ENCODE measurements at regions not wholly inside any gene's neighbourhood (a gene's known extent, or its start where the extent isn't known, plus 50 kb on each side); places are given as distances from the start of the nearest gene placed in this dataset.
"Not testable (repeated sequence)": the region's sequence is repeated elsewhere in the genome, so short reads cannot be mapped to it uniquely, and the experiment has no call there.

DNA sequence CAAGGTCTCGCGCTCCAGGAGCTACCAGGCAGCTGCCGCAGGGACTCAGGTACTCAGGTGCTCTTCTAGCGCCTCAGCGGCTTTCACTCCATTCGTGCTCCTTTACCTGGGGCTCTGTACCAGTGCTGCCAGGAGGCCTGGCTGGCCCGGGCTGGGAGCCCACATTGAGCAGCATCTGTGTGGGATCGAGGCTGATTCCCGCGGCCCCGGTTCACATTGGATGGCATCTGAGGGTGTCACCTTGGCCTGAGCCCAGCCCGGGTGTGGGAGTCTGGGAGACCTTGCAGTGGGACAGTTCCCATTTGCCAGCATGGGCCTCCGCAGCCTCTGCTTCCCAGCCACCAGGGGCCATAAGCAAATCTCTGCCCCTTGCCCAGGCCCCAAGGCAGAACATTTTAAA lies 96.9 kb downstream of the NPIPB11 start:
- not testable (repeated sequence) for DNase-seq

DNA sequence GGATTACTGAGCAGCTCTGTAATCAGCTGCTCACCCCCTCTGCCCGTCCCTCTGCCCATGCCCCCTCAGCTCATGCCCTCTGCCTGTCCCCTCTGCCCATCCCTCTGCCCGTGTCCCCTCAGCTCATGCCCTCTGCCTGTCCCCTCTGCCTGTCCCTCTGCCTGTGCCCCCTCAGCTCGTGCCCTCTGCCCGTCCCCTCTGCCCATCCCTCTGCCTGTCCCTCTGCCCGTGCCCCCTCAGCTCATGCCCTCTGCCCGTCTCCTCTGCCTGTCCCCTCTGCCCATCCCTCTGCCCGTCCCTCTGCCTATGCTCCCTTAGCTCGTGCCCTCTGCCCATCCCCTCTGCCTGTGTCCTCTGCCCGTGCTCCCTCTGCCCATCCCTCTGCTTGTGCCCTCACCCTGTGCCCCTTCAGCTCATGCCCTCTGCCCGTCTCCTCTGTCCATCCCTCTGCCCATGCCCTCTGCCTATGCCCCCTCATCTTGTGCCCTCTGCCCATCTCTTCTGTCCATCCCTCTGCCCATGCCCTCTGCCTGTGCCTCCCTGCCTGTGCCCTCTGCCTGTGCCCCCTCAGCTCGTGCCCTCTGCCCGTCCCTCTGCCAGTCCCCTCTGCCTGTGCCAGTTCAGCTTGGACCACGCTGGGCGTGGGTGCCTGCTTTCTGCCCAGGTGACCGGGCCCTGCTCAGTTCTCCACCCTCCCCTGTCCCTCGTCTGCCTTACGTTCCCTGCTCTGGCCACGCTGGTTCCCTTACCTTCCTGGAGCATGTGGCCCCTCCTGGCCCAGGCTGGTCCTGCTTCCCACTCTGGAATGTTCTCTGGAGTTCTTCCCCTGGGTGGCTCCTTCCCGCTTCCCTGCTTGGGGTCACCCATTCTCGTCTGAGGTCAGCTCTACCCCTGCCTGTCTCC lies 97.6 kb downstream of the NPIPB11 start:
- DNase-seq, result no peak

DNA sequence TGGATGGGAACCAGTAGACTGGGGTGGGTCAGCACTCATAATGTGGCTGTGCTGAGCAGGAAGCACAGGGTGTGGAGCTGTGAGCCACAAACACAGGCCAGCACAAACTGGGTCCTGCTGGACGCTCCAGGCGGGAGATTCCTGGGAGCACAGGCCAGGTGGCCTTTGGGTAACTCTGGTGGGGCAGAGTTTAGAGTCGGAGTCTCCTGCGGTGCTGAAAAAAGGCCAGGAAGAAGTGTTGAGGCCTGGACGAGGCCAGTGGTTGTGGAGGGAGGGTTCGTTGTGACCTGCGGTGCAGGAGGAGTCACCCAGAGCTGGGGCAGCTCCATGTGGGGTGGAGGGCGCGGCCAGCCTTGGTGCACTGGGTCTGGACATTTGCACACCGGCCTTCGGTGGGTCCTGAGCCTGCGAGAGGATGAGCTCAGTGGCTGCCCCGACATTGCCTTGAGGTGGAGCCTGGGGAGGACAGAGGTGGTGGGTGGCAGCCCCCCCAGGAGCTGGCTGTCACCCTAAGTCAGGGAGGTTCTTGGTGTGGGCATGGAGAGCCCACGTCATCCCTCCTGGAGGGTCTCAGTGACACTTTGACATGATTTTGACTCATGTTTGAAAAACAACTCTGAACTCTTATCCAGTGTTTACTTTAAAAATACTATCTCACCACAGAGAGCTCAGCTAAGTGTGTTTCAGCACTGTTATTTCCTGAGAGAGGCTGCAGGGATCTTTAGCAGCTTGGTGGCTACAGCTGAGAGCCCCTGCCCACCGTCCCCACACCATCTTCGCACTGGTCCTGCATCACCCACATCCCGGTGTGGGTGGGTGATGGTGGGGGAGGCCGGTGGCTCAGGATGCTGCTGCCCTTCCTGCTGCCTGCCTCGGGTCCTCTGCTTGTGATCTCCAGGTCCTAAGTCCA lies 98.7 kb downstream of the NPIPB11 start:
- no peak for DNase-seq

DNA sequence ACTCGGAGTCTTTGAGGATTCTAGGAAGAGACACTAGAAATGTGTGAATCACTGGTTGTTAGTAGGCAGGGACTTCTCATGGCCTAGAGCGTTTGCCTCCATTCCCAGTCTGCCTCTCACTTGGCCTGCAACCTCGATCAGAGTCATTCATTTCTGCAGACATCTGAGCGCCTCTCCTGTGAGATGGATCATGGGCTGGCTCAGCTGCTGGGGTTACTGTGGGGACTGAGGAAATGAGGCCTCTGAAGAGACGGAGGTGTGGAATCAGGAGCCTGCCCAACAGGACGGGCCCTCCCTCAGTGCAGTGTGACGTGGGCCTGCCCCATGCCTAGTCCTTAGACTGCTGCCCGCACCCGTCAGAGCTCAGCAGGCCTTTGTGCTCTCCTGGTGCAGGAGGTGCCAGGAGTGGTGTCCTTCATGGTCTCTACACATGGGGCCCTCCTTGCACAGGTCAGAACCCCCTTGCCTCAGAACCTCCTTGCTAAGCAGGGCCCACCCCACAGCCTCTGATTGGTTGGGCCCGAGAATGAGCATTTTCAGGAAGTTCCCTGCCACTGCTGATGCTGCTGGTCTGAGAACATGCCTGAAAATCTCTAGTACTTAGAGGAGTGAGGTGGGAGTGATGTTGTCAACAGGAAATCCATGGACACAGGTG lies 99.4 kb downstream of the NPIPB11 start:
- DNase-seq, result no peak

DNA sequence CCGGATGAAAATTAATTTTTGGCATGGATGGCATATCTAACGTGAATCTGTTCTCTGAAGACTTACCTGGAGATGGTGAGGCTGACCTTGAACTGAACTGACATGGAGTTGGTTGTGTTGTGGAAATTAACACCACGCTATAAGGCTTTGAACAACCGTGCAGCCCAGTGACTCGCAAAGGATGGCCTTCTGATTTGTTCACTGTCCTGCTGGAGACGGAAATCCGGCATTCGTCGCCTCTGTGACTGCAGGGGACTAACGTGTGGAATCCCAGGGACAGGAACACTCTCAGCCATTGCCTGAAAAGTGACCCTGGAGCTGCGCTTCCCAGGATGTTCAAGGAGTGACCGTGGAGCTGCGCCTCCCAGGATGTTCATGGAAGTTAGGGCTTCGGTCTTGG lies 100.3 kb downstream of the NPIPB11 start:
- DNase-seq, result no peak

DNA sequence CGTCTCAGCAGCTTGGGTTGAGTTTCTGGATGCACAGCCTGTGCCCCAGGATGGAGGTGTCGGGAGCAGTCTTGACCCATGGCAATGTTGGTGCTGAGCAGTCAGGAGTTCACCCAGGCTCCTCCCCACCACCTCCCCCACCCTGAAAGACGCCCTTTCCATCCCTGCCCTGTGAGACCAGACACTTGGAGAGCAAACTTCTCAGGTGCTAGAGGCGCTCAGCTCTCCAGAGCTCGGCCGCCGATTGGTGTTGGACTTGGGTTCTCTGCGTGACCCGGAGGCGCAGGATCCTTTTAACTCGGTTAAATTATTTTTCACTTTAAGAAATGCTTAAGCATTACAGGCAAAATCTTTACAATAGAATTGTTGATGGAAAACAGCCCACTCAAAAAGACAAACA lies 101.5 kb downstream of the NPIPB11 start:
- not testable (repeated sequence) for DNase-seq

DNA sequence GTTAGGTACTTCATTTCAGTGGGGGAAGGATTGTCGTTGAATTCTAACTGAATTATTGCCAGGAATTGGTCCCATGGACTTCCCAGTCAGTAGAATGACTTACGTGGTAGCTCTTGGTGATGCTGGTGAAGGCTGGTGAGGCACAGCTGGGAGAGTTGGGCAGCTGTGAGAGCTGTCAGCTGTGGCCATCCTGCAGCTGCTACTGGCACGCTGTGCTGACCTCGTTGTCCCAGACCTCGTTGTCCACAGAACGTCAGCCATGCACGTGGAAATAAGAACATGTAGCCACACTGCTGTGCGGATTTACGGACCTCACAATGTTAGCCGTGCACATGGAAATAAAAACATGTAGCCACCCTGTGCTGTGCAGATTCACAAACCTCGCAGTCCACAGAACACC lies 102.3 kb downstream of the NPIPB11 start:
- no peak for DNase-seq

DNA sequence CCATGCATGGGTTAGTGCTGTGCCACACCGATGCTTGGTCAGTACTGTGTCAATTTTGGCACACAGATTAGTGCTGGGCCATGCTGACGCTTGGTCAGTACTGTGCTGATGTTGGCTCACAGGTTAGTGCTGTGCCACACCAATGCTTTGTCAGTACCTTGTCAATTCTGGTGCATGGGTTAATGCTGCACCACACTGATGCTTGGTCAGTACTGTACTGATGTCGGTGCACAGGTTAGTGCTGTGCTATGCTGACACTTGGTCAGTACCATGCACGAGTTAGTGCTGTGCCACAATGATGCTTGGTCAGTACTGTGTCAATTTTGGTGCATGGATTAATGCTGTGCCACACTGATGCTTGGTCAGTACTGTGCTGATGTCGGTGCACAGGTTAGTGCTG lies 103.0 kb downstream of the NPIPB11 start:
- no peak for DNase-seq

DNA sequence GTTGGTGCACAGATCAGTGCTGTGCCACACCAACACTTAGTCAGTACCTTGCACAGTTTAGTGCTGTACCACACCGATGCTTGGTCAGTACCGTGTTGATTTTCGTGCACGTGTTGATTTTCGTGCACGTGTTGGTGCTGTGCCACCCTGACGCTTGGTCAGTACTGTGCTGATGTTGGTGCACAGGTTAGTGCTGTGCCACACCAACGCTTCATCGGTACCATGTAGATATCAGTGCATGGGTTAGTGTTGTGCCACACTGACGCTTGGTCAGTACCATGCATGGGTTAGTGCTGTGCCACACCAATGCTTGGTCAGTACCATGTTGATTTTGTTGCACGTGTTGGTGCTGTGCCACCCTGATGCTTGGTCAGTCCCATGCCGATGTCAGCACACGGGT lies 103.5 kb downstream of the NPIPB11 start:
- no peak for DNase-seq

DNA sequence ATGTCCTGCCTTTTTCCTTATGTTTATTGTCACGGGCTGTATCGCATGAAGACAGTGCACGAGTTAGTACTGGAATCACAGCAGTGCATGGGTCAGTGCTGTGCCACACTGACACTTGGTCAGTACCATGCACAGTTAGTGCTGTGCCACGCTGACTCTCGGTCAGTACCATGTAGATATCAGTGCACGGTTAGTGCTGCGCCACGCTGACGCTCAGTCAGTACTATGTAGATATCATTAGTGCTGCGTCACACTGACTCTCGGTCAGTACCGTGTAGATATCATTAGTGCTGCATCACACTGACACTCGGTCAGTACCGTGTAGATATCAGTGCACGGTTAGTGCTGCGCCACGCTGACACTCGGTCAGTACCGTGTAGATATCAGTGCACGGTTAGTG lies 104.1 kb downstream of the NPIPB11 start:
- not testable (repeated sequence) for DNase-seq

DNA sequence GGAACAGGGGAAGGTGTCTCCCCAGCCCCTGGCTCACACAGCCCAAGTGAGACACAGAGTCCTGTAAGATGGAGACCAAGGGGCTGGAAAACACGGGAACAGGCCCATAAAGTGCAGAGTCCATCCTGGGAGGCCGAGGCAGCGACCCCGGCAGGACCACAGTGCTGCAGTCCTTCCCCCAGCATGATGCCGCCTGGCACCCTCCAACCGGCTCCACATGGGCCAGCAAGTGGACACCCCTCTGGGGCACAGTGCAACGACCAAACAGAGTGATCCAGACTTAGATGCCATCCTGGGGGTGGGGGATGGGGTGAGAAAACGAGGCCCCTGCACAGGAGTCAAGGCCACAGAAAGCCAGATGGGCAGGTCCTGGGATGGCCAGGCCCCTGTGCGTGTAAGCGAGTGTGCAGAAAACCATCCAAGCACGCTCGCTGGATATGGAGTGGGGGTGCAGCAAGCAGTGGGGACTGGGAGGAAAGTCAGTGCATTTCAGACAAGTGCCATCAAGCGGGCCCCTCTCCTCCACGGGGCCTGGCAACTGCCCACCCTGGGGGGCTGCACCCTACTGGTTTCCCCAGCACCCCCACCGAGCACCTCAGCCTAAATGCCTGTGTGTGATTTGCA lies 104.7 kb downstream of the NPIPB11 start:
- not testable (repeated sequence) for DNase-seq

DNA sequence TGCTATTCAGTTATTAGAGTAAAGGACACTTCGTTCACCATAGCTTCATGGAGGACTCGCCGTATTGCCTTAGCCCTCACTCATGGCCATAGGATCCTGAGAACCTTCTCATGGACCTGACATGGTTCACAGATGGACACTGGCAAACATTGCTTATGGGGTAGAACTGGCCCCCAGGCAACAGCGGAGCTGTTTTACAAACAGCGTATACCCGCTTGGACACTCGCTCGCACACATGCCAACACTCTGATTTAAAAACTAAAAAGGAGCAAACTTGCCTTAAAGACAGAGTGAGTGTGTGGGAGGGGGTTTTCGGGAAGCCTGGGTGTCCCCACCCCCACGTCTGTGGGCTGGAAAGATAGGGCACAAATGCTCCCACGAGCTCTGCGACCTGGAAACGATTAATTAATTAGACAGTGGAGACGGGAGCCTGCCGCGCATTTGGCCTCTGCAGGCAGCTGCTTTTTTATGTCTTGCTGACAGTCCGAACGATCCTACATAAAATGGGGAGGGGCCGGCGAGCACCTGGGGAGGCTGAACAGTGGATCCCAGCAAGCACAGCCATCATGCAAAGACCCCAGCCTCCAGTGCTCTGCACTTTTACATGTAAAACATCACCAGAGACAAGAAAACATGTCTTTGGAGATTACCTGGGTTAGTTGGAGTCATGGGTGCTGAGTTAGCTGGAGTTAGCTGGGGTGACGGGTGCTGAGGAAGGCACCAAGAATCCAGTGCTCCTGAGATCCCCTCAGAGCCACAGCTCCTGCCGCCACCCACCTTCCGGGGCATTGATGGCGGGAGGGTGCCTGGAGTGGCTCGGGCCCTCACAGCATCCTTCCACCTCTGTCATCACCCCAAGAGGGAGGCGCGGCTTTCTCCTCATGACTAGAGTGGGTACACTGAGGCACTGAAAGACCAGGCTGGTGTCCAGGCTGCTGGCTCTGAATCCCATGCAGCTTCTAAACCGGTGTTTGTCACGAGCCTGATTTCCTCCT lies 105.7 kb downstream of the NPIPB11 start:
- DNase-seq, result not testable (repeated sequence)

DNA sequence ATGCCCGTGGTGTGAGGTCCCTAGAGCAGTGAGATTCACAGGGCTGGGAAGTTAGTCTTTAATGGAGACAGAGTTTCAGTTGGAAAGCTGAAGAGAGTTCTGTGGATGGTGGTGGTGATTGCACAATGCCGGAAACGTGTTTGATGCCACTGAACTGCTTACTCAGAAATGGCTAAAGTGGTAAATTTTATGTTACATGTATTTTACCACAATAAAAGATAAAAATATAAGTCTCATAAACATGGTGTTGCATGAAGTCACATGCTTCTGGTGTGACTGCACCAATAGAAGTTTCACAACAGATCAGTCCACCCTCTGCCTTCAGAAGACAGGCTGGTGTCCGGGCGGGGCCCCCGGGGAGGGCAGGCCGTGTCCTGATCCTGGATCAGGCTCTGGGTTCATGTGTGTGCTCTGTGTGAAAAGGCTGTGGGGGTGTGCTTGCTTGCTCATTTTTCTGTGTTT lies 106.5 kb downstream of the NPIPB11 start:
- DNase-seq, result not testable (repeated sequence)

DNA sequence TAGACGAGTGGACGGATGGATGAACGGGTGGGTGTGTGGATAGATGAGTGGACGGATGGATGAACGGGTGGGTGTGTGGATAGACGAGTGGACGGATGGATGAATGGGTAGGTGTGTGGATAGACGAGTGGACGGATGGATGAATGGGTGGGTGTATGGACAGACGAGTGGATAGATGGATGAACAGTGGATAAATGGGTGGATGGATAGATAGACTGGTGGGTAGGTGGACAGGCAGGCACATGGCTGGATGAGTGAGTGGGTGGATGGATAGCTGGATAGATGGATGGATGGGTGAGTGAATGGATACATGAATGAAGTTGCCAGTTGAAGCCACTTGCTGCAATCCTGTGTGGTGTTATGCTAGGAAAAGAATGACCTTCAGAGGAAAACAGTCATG lies 107.5 kb downstream of the NPIPB11 start:
- not testable (repeated sequence) for DNase-seq

DNA sequence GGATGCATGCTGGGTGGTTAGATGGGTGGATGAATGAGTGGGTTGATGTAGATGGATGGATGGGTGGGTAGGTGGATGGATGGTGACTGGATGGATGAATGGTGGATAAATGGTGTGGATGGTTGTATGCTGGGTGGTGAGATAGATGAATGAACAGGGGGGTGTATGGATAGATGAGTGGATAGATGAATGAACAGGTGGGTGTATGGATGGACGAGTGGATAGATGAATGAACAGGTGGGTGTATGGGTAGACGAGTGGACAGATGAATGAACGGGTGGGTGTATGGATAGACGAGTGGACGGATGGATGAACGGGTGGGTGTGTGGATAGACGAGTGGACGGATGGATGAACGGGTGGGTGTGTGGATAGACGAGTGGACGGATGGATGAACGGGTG lies 108.2 kb downstream of the NPIPB11 start:
- not testable (repeated sequence) for DNase-seq

DNA sequence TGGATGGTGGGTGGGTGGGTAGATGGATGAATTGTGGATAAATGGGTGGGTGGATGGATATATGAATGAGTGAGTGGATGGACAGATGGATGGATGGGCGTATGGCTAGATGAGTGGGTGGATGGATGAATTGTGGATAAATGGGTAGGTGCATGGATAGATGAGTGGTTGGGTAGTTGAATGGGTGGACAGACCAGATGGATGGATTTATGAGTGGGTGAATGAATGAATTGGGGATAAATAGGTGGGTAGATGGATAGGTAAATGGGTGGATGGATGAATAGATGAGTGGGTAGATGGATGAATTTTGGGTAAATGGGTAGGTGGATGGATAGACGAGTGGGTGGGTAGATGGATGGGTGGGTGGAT lies 108.7 kb downstream of the NPIPB11 start:
- DNase-seq, result not testable (repeated sequence)

DNA sequence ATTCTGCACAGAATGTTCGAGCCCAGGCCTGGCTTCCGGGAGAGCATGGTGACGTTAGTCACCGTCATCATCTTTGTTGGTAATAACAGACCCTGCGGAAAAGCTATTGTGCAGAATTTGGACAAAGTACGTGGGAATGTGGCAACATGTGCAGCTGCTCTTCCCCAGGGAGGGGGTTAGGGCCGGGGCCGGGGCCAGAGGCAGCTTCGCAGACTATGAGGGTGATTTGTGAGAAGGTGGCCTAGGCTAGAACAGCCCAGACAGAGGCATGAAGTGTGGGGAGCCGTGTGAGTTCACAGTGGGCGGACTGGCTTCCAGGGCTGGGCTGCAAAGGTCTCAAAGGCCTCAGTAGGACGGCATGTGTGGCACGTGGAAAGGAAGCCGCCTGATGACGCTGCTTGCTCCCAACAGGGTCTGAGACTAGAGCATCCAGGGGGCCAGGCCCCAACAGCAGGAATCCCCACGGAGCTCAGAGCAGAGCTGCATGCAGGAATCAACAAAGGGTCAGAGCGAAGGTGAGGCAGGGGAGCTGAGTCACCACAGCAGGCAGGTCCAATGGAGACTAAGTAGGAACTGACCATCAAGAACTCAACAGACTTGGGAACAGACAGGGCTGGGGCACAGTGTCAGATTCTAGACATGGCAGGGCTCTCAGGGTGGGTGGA lies 109.2 kb downstream of the NPIPB11 start:
- DNase-seq, result not testable (repeated sequence)

DNA sequence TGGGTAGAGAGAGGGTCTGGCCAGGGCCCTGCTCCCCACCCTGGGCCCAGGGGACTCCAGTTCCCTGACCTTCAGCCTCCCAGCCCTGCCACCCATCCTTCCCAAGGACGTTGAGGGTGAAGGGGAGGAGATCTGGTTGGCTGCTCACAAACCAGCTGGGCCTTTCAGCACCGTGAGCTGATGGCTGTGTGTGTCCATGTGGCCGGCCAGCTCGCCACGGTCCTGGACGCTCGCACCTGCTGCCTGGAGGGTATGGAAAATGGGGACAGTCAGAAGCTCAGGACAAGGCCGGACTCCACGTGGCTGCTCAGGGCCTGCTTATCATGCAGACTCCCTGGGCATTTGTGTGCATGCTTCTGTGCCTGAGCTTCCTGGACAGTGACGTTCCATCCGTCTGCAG lies 110.3 kb downstream of the NPIPB11 start:
- not testable (repeated sequence) for DNase-seq

DNA sequence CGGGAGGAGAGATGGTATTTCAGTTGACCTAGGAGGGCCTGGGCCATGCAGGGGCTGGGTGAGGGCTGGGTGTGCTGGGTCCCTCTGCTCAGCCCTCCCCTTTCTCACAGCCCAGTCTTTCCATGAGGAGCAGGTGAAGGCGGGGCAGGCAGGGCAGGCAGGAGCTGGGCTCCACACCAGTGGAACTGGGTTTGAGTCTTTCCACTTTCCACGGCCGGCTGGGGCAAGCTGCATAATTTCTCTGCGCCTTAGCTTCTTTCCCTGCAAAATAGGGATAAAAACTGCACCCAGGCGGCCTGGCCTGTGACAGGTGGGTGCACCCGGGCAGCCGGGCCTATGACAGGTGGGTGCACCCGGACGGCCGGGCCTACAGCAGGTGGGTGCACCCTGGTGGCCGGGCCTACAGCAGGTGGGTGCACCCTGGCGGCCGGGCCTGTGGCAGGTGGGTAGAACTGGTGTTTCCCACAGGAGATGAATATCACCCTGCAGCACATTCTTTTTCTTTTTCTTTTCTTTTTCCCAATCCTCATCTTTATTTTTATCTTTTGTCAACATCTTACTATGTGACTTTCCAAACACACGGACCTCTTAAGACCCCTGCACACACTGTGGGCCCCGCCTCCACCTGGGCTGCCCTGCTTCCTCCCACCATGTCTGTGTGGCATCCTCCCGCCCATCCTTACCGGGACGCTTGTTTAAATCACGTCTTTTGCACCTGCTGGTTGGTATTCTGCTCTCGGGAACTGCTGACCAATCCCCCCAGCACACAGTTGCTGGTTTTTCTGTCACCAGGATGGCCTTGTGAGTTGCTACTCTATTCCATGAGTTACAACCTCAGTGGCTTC lies 111.3 kb downstream of the NPIPB11 start:
- not testable (repeated sequence) for DNase-seq
